Omental fat pad (tissue), 3 donors: ENCODE measurements at regions not wholly inside any gene's neighbourhood (a gene's known extent, or its start where the extent isn't known, plus 50 kb on each side); places are given as distances from the start of the nearest gene placed in this dataset.

Experiments
- ATAC-seq: fragments of 150-250 bp; one replicate; pipeline ENCODE4 v1.9.1; 2016; ENCODE audit warnings: mild to moderate bottlenecking, moderate library complexity; ENCODE audit not compliant: low FRiP score
- DNase-seq: peaks from one replicate; pipeline ENCODE4 v3.0.0-alpha.2; 2019; ENCODE audit warnings: low spot score
- CTCF ChIP-seq, 3 donors: fragments of 450-650 bp; IDR thresholded peaks; one replicate each; pipeline ENCODE4 v1.5.1; 2016 to 2017; ENCODE audit warnings: antibody characterized with exemption in 3 of 3, mild to moderate bottlenecking in 3 of 3, moderate library complexity in 2 of 3

- no peak for ATAC-seq
- DNase-seq: no peak
- TF ChIP-seq CTCF (IDR thresholded peaks at IDR 0.05): no peak
These were observed 64.2 kb upstream of the SPTLC1 start for GRCh38 chr9:92179286-92180001.

GRCh38 chr9:92177591-92177990 is 62.4 kb upstream of the SPTLC1 start:
- ATAC-seq: no peak
- TF ChIP-seq CTCF (IDR thresholded peaks at IDR 0.05): no peak
- DNase-seq: no peak

GRCh38 chr9:92176800-92177185 is 61.6 kb upstream of the SPTLC1 start:
- no peak for TF ChIP-seq CTCF (IDR thresholded peaks at IDR 0.05)
- ATAC-seq: no peak
- DNase-seq: no peak

GRCh38 chr9:92176068-92176799 is 61.0 kb upstream of the SPTLC1 start:
- TF ChIP-seq CTCF (IDR thresholded peaks at IDR 0.05): no peak
- no peak for ATAC-seq
- DNase-seq: no peak

GRCh38 chr9:92175441-92175840 is 60.2 kb upstream of the SPTLC1 start:
- no peak for TF ChIP-seq CTCF (IDR thresholded peaks at IDR 0.05)

GRCh38 chr9:92173318-92173717 is 58.1 kb upstream of the SPTLC1 start:
- TF ChIP-seq CTCF (IDR thresholded peaks at IDR 0.05): no peak
- ATAC-seq: no peak
- no peak for DNase-seq

More at GRCh38 chr9:92175441-92175840, 60.2 kb upstream of the SPTLC1 start:
- DNase-seq: no peak
- no peak for ATAC-seq

GRCh38 chr9:92171822-92172221 is 56.6 kb upstream of the SPTLC1 start:
- no peak for DNase-seq

More at GRCh38 chr9:92171822-92172221, 56.6 kb upstream of the SPTLC1 start:
- no peak for ATAC-seq
- TF ChIP-seq CTCF (IDR thresholded peaks at IDR 0.05): no peak
